Erythroblast (primary cell): ENCODE measurements at regions not wholly inside any gene's neighbourhood (a gene's known extent, or its start where the extent isn't known, plus 50 kb on each side); places are given as distances from the start of the nearest gene placed in this dataset.

ENCODE experiments used
- GATA1 ChIP-seq: IDR thresholded peaks from 2 replicates; pipeline ENCODE4 v1.6.1; 2011; ENCODE audit warnings: low read depth, mild to moderate bottlenecking, control low read depth, low read length, moderate library complexity
- POLR2A ChIP-seq: IDR thresholded peaks from 2 replicates; pipeline ENCODE4 v1.6.1; 2011; ENCODE audit warnings: mild to moderate bottlenecking, low read length

DNA sequence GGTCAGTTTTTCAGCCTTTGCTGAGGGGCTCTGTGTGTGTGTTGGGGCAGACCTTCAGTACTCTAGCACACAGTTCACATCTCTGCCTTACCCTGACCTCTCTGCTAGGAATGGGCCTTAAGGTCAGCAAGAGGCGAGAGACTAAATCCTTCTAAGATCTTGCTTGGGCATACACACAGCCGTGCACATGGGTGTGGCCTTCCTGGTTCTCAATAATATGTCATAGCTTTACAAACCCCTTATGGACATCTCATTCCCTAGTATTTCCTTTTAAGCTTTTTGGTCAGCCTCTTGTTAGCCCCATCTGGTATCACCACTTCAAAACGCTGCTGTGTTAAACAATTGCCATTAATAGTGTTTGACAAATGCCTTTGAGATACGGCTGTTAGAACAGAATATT, 69.4 kb upstream of the SPATA13 start:
- TF ChIP-seq POLR2A (no peak), GATA1 (no peak)
